Upper lobe of right lung (tissue), 1 donor: ENCODE measurements at regions not wholly inside any gene's neighbourhood (a gene's known extent, or its start where the extent isn't known, plus 50 kb on each side); places are given as distances from the start of the nearest gene placed in this dataset.
A peak's percentile ranks its signal among the peaks of the same experiment; 100 is the strongest.

Experiments used
- ATAC-seq: fragments of 200-7000 bp; cut with Tn5 transposase; one replicate; pipeline ENCODE4 v1.9.1; 2020; ENCODE audit warnings: mild to moderate bottlenecking, moderate library complexity
- DNase-seq: peaks from one replicate; pipeline ENCODE4 v3.0.0-alpha.2; 2020
- H3K27ac ChIP-seq: fragments of 200-600 bp; one replicate; pipeline ENCODE4 v1.8.0; 2022
- H3K27me3 ChIP-seq: fragments of 200-600 bp; one replicate; pipeline ENCODE4 v1.8.0; 2022; ENCODE audit warnings: mild to moderate bottlenecking
- H3K36me3 ChIP-seq: fragments of 200-600 bp; one replicate; pipeline ENCODE4 v1.8.0; 2022
- H3K4me1 ChIP-seq: fragments of 200-600 bp; one replicate; pipeline ENCODE4 v1.8.0; 2022
- H3K4me3 ChIP-seq: fragments of 200-600 bp; one replicate; pipeline ENCODE4 v1.8.0; 2022; ENCODE audit warnings: mild to moderate bottlenecking
- H3K9me3 ChIP-seq: fragments of 200-600 bp; one replicate; pipeline ENCODE4 v1.8.0; 2022
- CTCF ChIP-seq: fragments of 200-600 bp; IDR thresholded peaks from one replicate; pipeline ENCODE4 v1.8.0; 2022; ENCODE audit warnings: antibody characterized with exemption
- intact Hi-C: fragments of 100-400 bp; cut with DNase I; formaldehyde crosslinking; loops from one replicate; pipeline ENCODE4 v1.11.0; 2022
- donor health status: DM: no; HTN: yes; CAD: no; lungs with severe emphysema.

GRCh38 chr10:113438652-113439051 is 114.2 kb upstream of the HABP2 start:
- no peaks in the 10 kb centered on the region for H3K9me3 ChIP-seq
- H3K27me3 ChIP-seq: no peaks in the 10 kb centered on the region
- TF ChIP-seq CTCF: no peak
- H3K36me3 ChIP-seq: no peaks in the 10 kb centered on the region
- ATAC-seq: no peak
- H3K27ac ChIP-seq: no peak overlapping the region
- H3K4me1 ChIP-seq: no peaks in the 10 kb centered on the region
- no peak overlapping the region for H3K4me3 ChIP-seq
- intact Hi-C loops: no loop called here
- DNase-seq: no peak

GRCh38 chr10:113441220-113441619 is 111.6 kb upstream of the HABP2 start:
- ATAC-seq (peak; percentile 52), DNase-seq (no peak)
- Histone ChIP-seq H3K9me3 (no peaks in the 10 kb centered on the region), H3K36me3 (no peaks in the 10 kb centered on the region), H3K27ac (no peak overlapping the region), H3K4me1 (no peaks in the 10 kb centered on the region), H3K27me3 (no peaks in the 10 kb centered on the region), H3K4me3 (no peak overlapping the region)
- intact Hi-C loops: no loop called here
- no peak for TF ChIP-seq CTCF

GRCh38 chr10:113441686-113442270 is 111.1 kb upstream of the HABP2 start:
- intact Hi-C loops: no loop called here
- no peaks in the 10 kb centered on the region for H3K27me3 ChIP-seq
- no peaks in the 10 kb centered on the region for H3K4me1 ChIP-seq
- no peak for DNase-seq
- H3K9me3 ChIP-seq: no peaks in the 10 kb centered on the region
- TF ChIP-seq CTCF: no peak
- no peak for ATAC-seq
- no peak overlapping the region for H3K27ac ChIP-seq
- no peak overlapping the region for H3K4me3 ChIP-seq
- no peaks in the 10 kb centered on the region for H3K36me3 ChIP-seq

- no peak for TF ChIP-seq CTCF
Measured at GRCh38 chr10:113442336-113442735, 110.5 kb upstream of the HABP2 start.

GRCh38 chr10:113443141-113443925 is 109.5 kb upstream of the HABP2 start:
- no peak overlapping the region for H3K4me3 ChIP-seq
- DNase-seq (no peak), ATAC-seq (no peak)
- TF ChIP-seq CTCF: no peak
- no peaks in the 10 kb centered on the region for H3K4me1 ChIP-seq
- intact Hi-C loops: no loop called here
- H3K27me3 ChIP-seq: no peaks in the 10 kb centered on the region
- H3K36me3 ChIP-seq: no peaks in the 10 kb centered on the region
- no peak overlapping the region for H3K27ac ChIP-seq
- no peaks in the 10 kb centered on the region for H3K9me3 ChIP-seq

More at GRCh38 chr10:113442336-113442735, 110.5 kb upstream of the HABP2 start:
- no peaks in the 10 kb centered on the region for H3K27me3 ChIP-seq
- no peaks in the 10 kb centered on the region for H3K36me3 ChIP-seq
- no peaks in the 10 kb centered on the region for H3K4me1 ChIP-seq
- peak; percentile 70 for ATAC-seq
- no peak overlapping the region for H3K27ac ChIP-seq
- no peak overlapping the region for H3K4me3 ChIP-seq
- no peaks in the 10 kb centered on the region for H3K9me3 ChIP-seq
- intact Hi-C loops: no loop called here
- DNase-seq: no peak
